Panc1 (cell line): ENCODE measurements at regions not wholly inside any gene's neighbourhood (a gene's known extent, or its start where the extent isn't known, plus 50 kb on each side); places are given as distances from the start of the nearest gene placed in this dataset.

ENCODE experiments used
- CTCF ChIP-seq: fragments of 450-650 bp; IDR thresholded peaks from 2 replicates; pipeline ENCODE4 v1.5.1; 2017; ENCODE audit warnings: mild to moderate bottlenecking
- POLR2AphosphoS5 ChIP-seq: IDR thresholded peaks from 2 replicates; pipeline ENCODE4 v1.6.1; 2012; ENCODE audit warnings: mild to moderate bottlenecking, low read depth, low read length, moderate library complexity

GRCh38 chr15:96197721-96198120 lies 132.8 kb upstream of the NR2F2 start:
- TF ChIP-seq CTCF (no peak), POLR2AphosphoS5 (no peak)
